Neural cell (in vitro differentiated cells): ENCODE measurements at regions not wholly inside any gene's neighbourhood (a gene's known extent, or its start where the extent isn't known, plus 50 kb on each side); places are given as distances from the start of the nearest gene placed in this dataset.

Source experiments
- CTCF ChIP-seq: fragments of 450-650 bp; IDR thresholded peaks from 2 replicates; pipeline ENCODE4 v1.5.1; 2014; ENCODE audit warnings: antibody characterized with exemption, mild to moderate bottlenecking, moderate library complexity; ENCODE audit not compliant: poor library complexity, severe bottlenecking
- EP300 ChIP-seq: fragments of 450-650 bp; conservative IDR thresholded peaks from 2 replicates; pipeline ENCODE4 v1.6.1; 2014; ENCODE audit warnings: antibody characterized with exemption, mild to moderate bottlenecking, moderate library complexity; ENCODE audit not compliant: poor library complexity, severe bottlenecking
- EZH2 ChIP-seq: fragments of 200-600, 300-800 bp; shearing (Covaris generic), sonication (generic); IDR thresholded peaks from 2 replicates; pipeline ENCODE4 v1.6.1; 2014; ENCODE audit warnings: antibody characterized with exemption, low read length, borderline replicate concordance, mild to moderate bottlenecking; ENCODE audit not compliant: insufficient read depth, poor library complexity, severe bottlenecking
- MXI1 ChIP-seq: fragments of 450-650 bp; conservative IDR thresholded peaks from 2 replicates; pipeline ENCODE4 v1.6.1; 2014; ENCODE audit warnings: antibody characterized with exemption, mild to moderate bottlenecking; ENCODE audit not compliant: poor library complexity, severe bottlenecking
- POLR2AphosphoS5 ChIP-seq: IDR thresholded peaks from 2 replicates; pipeline ENCODE4 v1.6.1; 2012
- RAD21 ChIP-seq: fragments of 450-650 bp; conservative IDR thresholded peaks from 2 replicates; pipeline ENCODE4 v1.6.1; 2014; ENCODE audit warnings: antibody characterized with exemption, mild to moderate bottlenecking, moderate library complexity
- REST ChIP-seq: IDR thresholded peaks from 2 replicates; pipeline ENCODE4 v1.6.1; 2012; ENCODE audit warnings: borderline replicate concordance
- TAF1 ChIP-seq: IDR thresholded peaks from 2 replicates; pipeline ENCODE4 v1.6.1; 2012; ENCODE audit warnings: low read depth

- no peak for TF ChIP-seq EZH2
- TF ChIP-seq EP300, result no peak
- TF ChIP-seq CTCF, result no peak
- TF ChIP-seq TAF1, result no peak
- TF ChIP-seq POLR2AphosphoS5, result no peak
- no peak for TF ChIP-seq RAD21
- no peak for TF ChIP-seq REST
- no peak for TF ChIP-seq MXI1
These were observed 2013.1 kb upstream of the CDH9 start for GRCh38 chr5:29051509-29051908.
